MM.1S (cell line): ENCODE measurements at regions not wholly inside any gene's neighbourhood (a gene's known extent, or its start where the extent isn't known, plus 50 kb on each side); places are given as distances from the start of the nearest gene placed in this dataset.

Experiments
- CTCF ChIP-seq: fragments of 300-600 bp; sonication (generic); IDR thresholded peaks from 2 replicates; pipeline ENCODE4 v1.5.1; 2016; ENCODE audit warnings: antibody characterized with exemption, low read length, mixed read lengths
- EZH2 ChIP-seq: fragments of 300-600 bp; sonication (generic); optimal IDR thresholded peaks from 2 replicates; pipeline ENCODE3; 2017; ENCODE audit warnings: low read depth, mild to moderate bottlenecking, antibody characterized with exemption, low read length, mixed read lengths
- EZH2phosphoT487 ChIP-seq: fragments of 300-600 bp; sonication (generic); IDR thresholded peaks from 2 replicates; pipeline ENCODE4 v1.6.1; 2018; ENCODE audit warnings: antibody characterized with exemption, low read length

GRCh38 chr16:25411396-25412081, 153.9 kb upstream of the ZKSCAN2 start:
- no peak for TF ChIP-seq CTCF
- no peak for TF ChIP-seq EZH2
- TF ChIP-seq EZH2phosphoT487 = no peak
